Activated gamma-delta T cell treated with Interleukin-2 at 50 U/mL for 16 hours (primary cell): ENCODE measurements at regions not wholly inside any gene's neighbourhood (a gene's known extent, or its start where the extent isn't known, plus 50 kb on each side); places are given as distances from the start of the nearest gene placed in this dataset.
"Not testable (repeated sequence)": the region's sequence is repeated elsewhere in the genome, so short reads cannot be mapped to it uniquely, and the experiment has no call there.

Experiments used
- DNase-seq: peaks from one replicate; pipeline ENCODE4 v3.0.0-alpha.2; 2020

DNA sequence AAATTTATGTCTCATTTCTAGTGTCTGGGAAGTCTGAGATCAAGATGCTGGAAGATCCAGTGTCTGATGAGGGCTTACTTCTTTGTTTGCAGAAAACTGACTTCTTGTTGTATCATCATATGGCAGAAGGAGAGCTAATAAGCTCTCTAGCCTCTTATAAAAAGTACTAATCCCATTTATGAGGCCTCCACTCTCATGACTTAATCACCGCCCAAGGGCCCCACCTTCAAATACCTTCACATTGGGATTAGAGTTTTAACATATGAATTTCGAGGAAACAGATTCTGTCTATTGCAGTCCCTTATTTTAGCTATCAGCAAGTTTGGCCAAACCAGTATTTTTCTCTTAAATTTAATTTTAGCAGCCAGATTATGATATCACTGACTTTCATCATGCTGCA, 150.2 kb upstream of the TMPRSS15 start:
- no peak for DNase-seq

DNA sequence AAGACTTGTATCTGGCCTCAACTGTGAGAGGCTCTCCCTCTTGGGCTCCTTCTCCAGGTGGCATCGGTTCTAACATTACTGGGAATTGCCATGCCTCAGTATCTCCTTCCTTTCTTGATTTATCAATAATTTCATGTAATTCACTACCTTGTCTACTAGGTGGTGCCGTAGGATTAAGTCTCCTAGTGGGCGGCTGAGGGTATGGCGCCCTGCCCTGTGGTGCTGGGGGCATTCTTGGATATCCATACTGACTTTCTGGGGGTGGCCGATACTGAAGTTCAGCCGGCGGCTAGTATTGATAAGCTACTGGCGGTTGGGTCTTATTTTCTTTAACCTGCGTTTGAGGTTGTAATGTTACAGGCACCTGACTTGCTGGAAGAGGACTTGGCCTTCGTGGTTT, 164.2 kb upstream of the TMPRSS15 start:
- DNase-seq, result not testable (repeated sequence)

DNA sequence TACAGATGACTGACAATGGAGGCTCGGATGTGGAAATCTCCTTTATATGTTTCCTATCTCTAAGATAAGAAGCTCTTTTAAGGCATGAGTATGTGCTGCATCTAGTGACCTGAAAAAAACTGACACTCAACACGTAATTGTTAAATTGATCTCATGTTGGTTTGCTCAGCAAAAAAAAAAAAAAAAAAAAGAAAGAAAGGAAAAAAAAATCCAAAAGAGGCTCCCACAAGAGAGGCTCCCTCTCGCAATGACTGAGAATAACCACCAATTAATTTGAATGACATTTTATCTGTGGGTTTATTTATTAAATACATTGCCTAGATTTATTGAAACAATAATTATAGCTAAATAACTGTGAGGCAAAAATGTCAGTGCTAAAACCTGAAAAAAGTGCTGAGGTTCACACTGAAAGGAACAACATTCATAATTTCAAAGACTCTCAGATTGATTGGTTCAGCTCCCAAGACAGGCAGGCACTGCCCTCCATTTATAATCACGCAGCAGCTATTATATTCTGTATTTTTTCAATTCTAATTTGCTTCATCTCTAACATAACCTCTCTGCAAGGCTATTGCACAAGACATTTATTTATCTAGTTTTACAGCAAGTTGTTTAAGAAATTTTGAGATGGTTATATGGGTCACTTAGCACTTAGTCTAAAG, 184.5 kb upstream of the TMPRSS15 start:
- DNase-seq, result no peak

DNA sequence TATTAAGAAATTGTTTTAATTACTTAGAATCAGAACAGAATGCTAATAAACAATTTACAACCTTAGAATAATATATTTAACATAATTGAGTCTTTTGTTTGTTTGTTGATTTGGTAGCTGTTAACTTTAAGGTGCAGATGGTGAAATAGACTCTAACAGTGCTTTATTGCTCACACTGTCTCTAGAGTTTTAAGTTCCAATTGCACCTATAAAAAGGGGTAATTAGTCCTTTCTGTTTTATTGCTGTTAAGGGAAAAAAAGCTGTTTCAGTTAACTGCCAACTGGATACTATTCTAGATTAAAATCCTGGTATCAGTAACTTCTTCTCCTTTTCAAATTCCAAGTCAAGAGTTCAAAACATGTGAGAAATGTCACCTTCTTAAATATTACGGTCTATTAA, 197.6 kb upstream of the TMPRSS15 start:
- DNase-seq, result no peak

DNA sequence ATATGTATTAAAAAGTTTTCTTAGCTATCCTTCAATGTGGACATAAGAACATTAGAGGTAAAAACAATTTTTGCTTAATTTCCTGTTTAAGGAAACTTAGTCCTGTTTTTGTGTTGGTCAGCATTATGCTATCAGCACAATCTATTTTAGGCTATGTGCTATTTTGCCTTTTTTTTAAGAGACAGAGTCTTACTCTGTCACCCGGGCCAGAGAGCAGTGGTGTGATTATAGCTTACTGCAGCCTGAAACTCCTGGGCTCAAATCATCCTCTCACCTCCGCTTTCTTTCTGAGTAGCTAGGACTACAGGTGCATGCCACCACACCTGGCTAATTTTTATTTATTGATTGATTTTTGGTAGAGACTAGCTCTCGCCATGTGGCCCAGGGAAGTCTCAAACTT, 199.1 kb upstream of the TMPRSS15 start:
- DNase-seq, result no peak

DNA sequence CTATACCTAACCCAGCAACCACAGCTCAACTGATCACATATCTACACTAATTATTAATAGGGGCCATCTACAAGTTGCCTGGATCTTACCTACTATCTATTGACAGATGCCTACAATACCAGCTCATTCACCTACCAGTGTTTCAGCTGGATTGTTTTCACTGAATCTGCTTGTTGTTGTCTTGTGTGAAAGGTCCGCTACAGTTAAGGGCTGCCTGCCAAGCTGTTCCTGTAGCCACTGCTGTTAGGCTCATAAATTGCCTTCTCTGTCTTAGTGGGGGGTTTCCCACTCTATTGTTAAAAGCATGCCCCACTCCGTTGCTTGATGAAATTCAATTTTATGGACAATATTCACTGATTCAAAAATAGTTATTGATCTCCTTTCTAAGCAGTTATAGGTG, 199.7 kb upstream of the TMPRSS15 start:
- DNase-seq, result no peak

DNA sequence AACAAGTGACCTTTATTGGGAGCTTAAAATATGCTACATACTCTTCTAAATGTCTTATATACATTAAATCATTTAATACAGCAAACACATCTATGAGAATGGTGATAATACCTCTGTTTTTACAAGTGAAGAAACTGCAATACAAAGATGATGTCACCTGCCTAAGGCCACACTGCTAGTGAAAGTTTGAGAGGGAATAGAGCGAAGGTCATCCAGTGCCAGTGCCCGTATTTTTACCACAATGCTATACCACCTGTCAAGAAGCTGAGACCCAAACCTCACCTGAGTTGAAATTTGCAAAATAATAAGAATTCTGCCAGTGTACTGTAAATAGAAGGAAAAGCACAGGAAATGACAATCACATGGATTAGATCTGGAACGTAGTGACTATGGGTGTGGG, 200.4 kb upstream of the TMPRSS15 start:
- no peak for DNase-seq

DNA sequence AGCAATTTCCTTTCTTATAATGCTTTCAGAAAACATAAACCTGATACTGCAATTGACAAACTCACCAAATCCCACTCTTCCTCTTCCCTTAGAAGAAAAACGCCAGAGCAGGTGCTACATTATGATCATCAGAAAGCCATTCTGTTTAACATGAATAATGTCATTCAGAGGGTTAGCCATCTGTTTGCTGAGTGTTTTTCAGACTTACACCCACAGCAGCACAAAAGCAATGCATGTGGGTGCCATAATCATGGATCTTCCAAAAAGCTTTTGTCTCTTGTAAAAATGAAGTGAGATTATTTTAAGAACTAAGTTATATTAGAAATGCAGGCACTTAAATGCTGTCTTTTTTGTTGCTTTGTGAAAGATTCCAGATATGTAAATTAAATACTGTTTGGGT, 204.6 kb upstream of the TMPRSS15 start:
- no peak for DNase-seq

DNA sequence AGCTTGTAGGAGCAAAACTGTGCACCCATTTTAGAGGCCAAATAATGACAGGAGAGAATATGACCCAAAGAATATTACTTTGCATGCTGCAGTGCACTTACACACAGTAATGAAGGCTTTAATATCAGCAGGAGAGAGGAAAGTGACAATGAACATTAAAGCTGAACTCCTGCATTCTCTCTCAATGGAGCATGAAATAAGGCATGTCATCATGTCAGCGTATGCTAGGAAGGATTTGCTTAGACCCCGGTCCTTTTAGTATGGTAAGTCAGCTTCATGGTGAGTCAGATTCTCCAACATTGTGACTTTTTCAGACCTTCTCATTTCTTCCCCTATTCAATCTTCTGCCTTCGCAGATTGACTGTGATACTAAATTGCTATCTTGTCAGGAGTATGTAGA, 210.7 kb upstream of the TMPRSS15 start:
- DNase-seq, result no peak

DNA sequence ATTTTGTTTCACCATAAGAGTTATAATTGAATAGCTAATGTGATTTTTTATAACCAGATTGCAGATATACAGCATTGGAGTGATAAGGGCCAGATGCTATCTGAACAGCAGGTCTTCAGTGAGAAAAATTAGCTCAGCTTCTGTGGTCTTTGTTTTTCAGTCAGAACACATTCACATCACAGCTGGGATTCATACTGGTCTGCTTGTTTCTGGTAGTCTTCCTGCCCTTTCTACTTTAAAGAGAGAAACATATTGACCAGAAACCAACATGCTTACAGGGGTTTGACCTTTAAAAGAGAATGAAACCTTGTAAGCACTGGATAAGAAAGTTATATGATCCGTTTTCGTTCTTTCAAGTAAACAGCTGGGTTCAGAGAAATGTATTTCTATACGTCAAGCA, 213.7 kb upstream of the TMPRSS15 start:
- DNase-seq, result no peak

DNA sequence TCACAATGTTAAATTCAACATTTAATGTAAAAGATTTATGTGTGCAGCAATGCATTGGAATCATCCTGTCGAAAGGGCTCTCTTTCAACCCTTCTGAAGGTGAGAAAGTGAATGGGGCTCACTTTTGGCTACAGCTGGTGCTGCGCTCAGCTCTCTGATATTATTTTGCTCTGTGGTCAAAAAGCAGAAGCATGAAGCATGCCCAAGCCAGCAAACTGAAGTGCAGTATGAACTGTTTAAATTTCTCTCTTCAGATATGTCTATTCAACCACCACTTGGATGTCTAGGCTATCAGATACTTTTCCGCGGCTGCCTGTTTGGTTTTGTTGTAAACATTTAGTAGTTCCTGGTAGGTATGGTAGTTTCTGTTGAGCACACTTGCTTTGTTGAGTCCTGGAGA, 216.9 kb upstream of the TMPRSS15 start:
- DNase-seq, result no peak

DNA sequence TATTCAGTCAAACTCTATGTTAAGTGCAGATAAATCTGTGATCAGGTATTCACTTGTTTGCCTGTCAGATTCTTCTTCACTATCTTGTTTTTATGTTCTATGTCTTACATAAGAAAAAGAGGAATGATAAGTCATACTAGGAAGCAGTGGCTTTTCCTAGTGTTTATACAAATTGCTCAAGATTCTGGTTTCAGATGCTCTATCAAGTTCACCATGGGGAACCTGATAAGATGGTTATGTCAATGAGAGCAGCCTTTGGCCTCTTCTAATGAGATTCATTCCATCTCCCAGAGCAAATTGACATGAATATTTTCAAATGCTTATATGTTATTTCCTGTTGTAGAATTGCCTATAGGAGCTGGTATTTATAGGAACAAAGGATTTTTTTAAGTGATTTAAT, 218.8 kb upstream of the TMPRSS15 start:
- DNase-seq, result no peak

DNA sequence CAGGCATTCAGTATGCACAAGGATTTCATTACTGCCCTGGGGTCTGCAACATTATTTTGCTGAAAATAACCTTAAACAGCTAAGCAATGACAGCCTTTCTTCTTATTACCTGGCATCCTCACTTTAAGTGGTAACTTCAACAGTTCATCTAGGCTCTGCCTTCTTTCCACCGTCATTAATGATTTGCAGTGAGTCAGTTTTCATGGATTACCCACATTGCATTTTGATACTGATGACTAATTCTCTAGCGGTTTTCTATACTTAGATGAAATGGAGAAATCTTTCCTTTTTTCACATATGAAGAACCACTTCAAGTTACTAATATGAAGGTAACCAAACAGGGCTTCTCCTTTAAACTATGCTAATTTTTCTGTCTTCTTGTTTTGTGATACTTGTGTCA, 226.9 kb upstream of the TMPRSS15 start:
- no peak for DNase-seq

DNA sequence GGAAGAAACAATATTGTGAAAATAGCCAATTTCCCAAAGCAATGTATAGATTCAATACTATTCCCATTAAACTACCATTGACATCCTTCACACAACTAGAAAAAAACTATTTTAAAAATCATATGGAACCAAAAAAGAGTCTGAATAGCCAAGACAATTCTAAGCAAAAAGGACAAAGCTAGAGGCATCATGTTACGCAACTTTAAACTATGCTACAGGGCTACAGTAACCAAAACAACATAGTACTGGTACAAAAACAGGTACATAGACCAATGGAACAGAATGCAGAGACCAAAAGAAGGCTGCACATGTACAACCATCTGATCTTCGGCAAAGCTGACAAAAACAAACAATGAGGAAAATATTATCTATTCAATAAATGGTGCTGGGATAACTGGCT, 233.3 kb upstream of the TMPRSS15 start:
- no peak for DNase-seq

DNA sequence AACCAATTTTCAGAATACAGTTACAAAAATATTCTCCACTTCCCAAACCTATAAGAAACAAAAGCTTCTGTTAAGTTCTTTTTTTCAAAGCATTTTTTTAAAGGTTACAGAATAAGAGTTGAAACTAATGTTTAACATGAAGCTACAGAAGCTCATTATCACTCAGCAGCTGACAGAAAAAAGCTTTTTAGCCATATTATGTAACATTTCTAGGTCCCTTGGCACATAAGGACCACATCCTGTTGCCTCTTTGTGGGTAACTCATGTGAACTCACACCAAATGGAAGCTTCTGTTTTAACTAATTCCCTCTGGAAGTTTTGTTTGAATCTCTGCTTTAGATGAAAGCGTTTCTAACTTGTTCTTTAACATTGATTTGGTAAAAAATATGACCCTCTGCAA, 242.5 kb upstream of the TMPRSS15 start:
- DNase-seq, result no peak

DNA sequence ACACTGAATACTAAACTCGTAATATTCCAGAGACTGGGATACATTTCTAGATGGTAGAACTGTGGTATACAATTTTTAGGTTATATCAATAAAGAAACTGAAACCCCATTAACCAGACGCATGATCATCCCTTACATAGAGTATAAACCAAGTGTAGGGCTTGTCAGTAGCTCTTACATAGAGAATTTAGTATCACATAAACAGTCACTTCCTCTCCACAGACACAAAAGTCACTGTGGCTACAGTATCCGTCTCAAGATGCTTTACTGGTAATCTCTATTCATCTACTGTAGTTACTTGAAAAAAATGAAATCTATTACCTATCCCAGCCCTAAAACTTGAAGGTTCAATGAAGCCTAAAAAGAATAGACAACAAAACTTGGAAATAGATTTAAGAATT, 252.3 kb upstream of the TMPRSS15 start:
- no peak for DNase-seq

DNA sequence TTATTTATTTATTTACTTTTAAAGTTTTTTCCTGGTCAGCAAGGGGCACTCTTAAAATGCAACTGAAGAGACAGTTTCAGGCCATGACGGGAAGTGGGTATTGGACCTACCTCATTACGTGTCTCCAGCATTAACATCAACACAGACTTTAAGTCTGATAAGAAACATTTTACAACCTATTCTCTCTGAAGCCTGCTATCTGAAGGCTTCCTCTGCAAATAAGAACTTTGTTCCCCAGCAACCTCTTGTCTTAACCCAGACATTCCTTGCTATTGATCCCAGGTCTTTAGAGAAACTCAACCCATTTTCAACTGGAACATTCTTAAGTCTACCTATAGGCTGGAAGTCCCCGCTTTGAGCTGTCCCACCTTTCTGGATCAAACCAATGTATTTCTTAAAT, 258.3 kb upstream of the TMPRSS15 start:
- DNase-seq, result no peak

DNA sequence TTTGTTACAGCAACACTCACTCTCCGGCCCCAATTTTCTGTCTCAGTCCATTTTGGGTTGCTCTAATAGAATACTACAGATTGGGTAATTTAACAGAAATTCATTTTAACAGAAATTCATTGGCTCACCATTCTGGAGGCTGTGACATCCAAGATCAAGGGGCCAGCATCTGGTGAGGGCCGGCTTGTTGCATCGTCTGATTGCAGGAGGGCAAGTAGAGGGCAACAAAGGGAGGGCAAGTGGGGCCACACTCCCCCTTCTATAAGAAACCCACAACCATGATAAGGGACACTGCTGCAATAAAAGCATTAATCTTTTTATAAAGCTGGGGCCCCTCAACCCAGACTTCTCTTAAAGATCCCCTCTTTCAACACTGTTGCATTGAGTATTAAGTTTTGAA, 260.1 kb upstream of the TMPRSS15 start:
- no peak for DNase-seq

DNA sequence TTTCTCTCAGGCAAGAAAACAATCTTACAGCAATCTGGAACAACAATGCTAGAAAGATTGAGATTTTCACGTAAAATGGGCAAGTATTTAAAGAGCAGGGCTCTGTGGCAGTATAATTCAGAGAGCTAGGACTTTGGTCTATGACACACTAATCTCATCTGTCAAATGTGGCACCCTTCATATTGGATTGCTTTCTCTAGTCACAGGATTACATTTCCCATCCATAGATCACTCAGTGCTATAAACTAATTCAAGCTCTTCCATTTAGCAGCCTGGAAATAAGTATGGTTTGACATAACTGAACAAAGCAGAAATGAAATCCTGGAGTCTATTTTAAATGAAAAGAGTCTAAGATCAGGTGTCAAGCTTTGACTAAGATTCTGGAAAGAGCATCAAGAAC, 263.1 kb upstream of the TMPRSS15 start:
- no peak for DNase-seq

DNA sequence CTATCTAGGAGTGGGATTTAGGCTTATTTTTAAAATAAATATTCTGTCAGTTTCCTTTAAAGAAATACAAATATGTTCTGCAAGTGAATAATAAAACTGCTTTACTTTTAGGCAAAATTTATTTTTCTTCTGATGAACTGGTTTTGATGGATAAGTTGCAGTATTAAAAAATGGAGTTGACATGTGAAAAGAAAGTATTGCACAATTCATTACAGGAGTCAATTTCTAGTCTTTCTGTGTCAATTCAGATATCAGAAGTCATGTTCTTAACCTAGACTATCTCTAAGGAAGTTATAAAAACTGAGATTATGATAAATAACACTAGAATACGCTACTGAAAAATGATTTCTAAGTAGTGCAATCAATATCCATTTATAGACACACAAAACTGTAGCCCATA, 270.2 kb upstream of the TMPRSS15 start:
- no peak for DNase-seq

DNA sequence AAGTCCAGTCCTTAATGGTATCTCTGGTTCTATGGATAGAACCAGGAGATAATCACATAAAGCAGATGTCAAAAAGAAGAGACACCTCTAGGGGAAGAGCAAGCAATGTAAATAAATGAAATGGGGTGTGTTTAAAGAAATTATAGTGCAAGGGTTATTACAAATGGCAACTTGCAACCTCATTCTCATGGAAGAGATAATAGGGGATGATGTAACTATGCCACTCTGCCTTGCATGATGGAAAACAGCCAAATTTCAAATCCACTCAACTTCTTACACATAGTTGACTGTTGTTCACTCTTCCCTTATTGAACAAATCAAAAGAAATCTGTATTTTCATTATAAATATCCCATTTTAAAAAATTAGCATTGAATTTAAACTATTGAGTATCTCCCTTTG, 274.0 kb upstream of the TMPRSS15 start:
- no peak for DNase-seq

DNA sequence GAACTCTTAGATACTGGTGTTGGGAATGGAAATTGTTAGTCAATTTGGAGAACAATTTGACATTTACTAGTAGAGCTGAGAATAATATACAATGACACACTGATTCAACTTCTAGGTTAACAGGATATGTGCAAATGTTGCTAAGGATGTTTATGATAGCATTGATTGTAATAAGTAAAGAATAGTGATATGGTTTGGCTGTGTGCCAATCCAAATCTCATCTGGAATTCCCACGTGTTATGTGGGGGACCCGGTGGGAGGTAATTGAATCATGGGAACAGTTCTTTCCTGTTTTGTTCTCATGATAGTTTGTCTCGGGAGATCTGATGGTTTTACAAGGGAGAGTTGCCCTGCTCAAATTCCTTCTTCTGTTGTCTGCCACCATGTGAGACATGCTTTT, 302.4 kb upstream of the TMPRSS15 start:
- no peak for DNase-seq

DNA sequence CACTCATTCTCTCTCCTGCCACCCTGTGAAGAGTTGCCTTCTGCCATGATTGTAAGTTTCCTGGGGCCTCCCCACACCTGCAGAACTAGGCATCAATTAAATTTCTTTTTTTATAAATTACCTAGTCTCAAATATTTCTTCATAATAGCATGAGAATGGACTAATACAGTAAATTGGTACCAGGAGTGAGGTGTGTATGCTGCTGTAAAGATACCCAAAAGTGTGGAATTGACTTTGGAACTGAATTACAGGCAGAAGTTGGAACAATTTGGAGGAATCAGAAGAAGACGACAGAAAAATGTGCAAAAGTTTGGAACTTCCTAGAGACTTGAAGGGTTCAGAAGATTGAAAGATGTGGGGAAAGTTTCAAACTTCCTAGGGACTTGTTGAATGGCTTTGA, 308.1 kb upstream of the TMPRSS15 start:
- DNase-seq, result no peak

DNA sequence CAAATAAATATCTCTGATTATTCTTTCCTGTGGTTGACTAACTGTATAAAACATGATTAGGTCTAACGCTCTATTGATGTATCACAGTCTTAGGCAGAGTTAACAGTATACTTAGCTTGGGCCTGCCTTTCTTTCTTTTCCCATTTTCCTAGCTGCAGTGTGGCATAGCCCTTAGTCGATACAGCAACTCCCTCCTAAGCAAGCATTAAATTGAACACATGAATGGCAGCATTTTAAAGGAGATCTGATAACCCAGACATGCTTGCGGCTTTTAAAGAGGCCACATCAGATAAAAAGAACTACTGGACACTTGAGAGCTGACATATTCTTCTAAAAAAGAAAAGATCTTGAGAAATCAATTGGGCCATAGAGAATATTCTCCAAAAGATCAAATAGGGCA, 312.0 kb upstream of the TMPRSS15 start:
- no peak for DNase-seq

DNA sequence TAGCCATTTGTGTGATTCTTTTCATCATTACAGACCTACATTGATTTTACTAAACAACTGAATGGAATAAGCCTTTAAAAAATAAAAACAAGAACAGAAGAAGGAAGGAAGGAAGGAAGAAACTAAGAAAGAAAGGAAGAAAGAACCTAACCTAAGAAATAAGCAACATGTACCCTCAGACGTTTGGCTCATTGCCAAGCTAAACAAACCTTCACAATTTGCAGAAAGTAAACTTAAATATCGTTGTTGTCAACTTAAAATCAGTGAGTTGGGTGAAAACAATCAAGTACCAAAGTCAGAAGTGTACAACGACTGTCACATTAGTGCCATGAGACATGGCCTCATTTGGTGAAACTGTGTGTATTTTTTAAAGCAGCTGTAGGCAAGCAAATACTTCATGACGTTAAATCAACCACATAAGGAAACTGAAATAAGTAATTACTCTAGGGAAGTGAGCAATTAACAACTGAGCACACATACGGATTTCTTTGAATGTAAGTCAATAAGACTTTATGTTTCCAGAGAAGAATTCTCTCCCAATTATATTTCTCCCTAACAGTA, 313.1 kb upstream of the TMPRSS15 start:
- DNase-seq, result no peak

DNA sequence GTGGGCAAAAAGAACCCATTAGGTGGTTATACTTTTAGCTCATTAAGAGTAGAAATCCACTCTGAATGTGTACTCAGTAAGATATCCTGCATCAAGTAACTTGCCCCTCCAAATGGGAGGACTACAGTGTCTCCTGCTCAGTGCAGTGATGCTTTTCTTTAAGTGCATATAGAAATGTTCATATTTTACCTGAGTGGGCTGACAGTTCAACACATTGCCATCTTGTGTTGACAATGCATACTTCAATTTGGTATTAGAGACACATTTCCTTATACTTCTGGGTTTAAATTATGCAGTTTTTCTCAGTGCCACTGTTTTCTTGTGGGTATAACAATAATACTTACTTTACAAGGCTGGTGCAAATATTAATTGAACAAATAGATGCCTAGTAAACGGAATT, 318.6 kb upstream of the TMPRSS15 start:
- no peak for DNase-seq
